Peyer's patch (tissue), 4 donors: ENCODE measurements at regions not wholly inside any gene's neighbourhood (a gene's known extent, or its start where the extent isn't known, plus 50 kb on each side); places are given as distances from the start of the nearest gene placed in this dataset.

Source experiments
- DNase-seq, 3 donors: peaks; one replicate each; pipeline ENCODE4 v3.0.0-alpha.2; 2017 to 2019
- H3K27ac ChIP-seq, 4 donors: fragments of 200-600 bp; sonication (generic); one replicate each; pipeline ENCODE4 v1.5.1; 2016 to 2019
- H3K27me3 ChIP-seq, 2 donors: fragments of 200-600 bp; sonication (generic); one replicate each; pipeline ENCODE4 v1.5.1; 2019
- H3K36me3 ChIP-seq, 3 donors: fragments of 200-600 bp; sonication (generic); one replicate each; pipeline ENCODE4 v1.5.1; 2016 to 2019
- H3K4me1 ChIP-seq, 4 donors: fragments of 200-600 bp; sonication (generic); one replicate each; pipeline ENCODE4 v1.5.1; 2016 to 2019
- H3K4me3 ChIP-seq, 4 donors: fragments of 200-600 bp; sonication (generic); 1 replicate in 3 of 4; 2 replicates in 1 of 4; pipeline ENCODE4 v1.5.1; 2016 to 2019; ENCODE audit warnings: mild to moderate bottlenecking in 1 of 4
- H3K9me3 ChIP-seq, 4 donors: fragments of 200-600 bp; sonication (generic); one replicate each; pipeline ENCODE4 v1.5.1; 2016 to 2019; ENCODE audit warnings: mild to moderate bottlenecking in 1 of 4
- CTCF ChIP-seq, 6 experiments: fragments of 450-650 bp in 4 of 6; fragments of 200-600 bp in 2 of 6; sonication (generic) in 1 of 6; IDR thresholded peaks; one replicate each; pipeline ENCODE4 v1.5.1; 2017 to 2019; ENCODE audit warnings: antibody characterized with exemption in 6 of 6, mild to moderate bottlenecking in 3 of 6, moderate library complexity in 1 of 6
- POLR2A ChIP-seq, 2 donors: fragments of 450-650 bp; IDR thresholded peaks; one replicate each; pipeline ENCODE4 v1.5.1; 2017; ENCODE audit warnings: antibody characterized with exemption in 2 of 2, mild to moderate bottlenecking in 2 of 2, moderate library complexity in 2 of 2

DNA sequence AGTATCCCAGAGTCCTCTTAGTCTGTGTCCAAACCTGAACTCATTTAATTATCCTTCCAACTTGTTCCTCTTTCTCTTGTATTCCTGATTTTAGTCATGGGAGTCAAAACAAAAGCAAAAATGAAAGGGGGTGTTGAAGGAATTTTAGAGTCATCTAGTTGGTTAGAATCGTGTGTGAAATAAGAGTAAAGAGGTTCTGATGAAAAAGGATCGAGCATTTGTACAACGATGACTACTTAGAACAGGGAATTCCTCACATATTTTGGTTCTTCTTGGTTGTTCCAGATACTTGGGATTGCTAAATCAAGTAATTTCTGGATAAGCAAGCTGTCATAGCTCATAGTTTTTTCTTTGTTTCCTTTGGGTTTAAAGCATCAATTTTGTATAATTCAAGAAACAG lies 194.4 kb downstream of the BCOR start:
- Histone ChIP-seq H3K27me3 (no peaks in the 10 kb centered on the region), H3K27ac (no peak overlapping the region), H3K4me1 (peaks cover 0 to 9% (median 0%) of the 10 kb centered on the region in 4 donors), H3K36me3 (no peaks in the 10 kb centered on the region), H3K9me3 (no peaks in the 10 kb centered on the region), H3K4me3 (no peak overlapping the region)
- TF ChIP-seq POLR2A (IDR thresholded peaks at IDR 0.05) (no peak), CTCF (IDR thresholded peaks at IDR 0.05) (no peak)
- DNase-seq = no peak

GRCh38 chrX:39903937-39904336 lies 193.8 kb downstream of the BCOR start:
- DNase-seq = no peak
- TF ChIP-seq POLR2A (IDR thresholded peaks at IDR 0.05) = no peak
- no peak for TF ChIP-seq CTCF (IDR thresholded peaks at IDR 0.05)
- H3K27ac ChIP-seq = no peak overlapping the region
- no peak overlapping the region for H3K4me3 ChIP-seq
- H3K4me1 ChIP-seq = peaks cover 0 to 9% (median 0%) of the 10 kb centered on the region in 4 donors
- no peaks in the 10 kb centered on the region for H3K27me3 ChIP-seq
- H3K9me3 ChIP-seq = no peaks in the 10 kb centered on the region
- no peaks in the 10 kb centered on the region for H3K36me3 ChIP-seq

DNA sequence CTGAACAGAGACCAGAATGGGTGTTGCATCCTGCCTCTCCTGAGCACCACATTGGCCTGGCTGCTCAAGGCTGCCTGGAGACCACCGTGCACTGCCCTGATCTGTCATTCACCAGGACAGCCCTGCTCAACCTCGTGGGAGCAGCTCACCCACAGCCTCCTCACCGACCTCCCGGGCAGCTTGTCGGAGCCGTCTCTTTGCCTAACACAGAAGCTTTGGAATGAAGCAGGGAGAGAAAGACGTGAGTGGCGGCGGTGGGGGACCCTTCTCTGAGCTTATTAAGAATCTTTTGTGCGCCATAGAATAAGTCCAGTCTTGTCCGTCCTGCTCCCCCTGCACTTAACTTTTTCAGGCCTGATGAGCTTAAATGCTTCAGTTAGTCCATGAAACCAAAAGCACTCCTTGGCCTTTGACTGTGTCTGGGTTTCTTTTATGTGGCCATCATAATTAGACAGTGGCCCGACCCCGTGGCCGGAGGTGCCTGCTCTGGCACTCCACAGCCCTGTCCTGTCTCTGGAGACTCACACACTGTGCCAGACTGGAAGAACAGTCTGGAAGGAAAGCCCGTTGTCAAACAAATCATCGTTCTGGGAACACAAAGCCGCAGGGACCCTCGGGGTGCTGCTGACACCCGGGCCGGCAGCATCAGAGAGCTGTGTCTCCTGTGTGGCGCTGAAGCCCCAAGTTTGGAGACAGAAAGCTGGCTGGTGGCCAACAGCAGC lies 192.8 kb downstream of the BCOR start:
- Histone ChIP-seq H3K27ac (no peak overlapping the region), H3K4me1 (peaks cover 0 to 9% (median 0%) of the 10 kb centered on the region in 4 donors), H3K4me3 (no peak overlapping the region), H3K36me3 (no peaks in the 10 kb centered on the region), H3K27me3 (no peaks in the 10 kb centered on the region), H3K9me3 (no peaks in the 10 kb centered on the region)
- TF ChIP-seq POLR2A (IDR thresholded peaks at IDR 0.05) (no peak), CTCF (IDR thresholded peaks at IDR 0.05) (no peak)
- DNase-seq = no peak

DNA sequence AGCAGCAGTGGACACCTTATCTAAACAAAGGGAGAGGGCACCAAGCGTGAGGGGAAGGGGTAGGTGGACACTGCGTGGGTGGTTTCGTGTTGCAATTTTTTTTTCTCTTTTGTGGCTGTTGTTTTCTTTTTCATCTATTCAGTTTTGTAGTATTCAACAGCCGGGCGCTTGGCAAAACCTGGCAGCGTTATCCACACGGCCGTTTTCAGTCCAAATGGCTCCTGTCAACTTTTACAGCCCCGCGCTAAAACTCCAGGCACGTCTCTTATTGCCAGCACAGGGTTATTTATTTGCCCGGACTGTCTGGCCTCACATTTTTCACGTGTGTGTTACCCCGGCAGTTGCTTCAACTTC lies 192.2 kb downstream of the BCOR start:
- Histone ChIP-seq H3K4me1 (peaks cover 0 to 9% (median 0%) of the 10 kb centered on the region in 4 donors), H3K9me3 (no peaks in the 10 kb centered on the region), H3K27ac (no peak overlapping the region), H3K36me3 (no peaks in the 10 kb centered on the region), H3K27me3 (no peaks in the 10 kb centered on the region), H3K4me3 (no peak overlapping the region)
- TF ChIP-seq CTCF (IDR thresholded peaks at IDR 0.05) (no peak), POLR2A (IDR thresholded peaks at IDR 0.05) (no peak)
- DNase-seq = no peak

- TF ChIP-seq POLR2A (IDR thresholded peaks at IDR 0.05) (no peak), CTCF (IDR thresholded peaks at IDR 0.05) (no peak)
- Histone ChIP-seq H3K36me3 (no peaks in the 10 kb centered on the region), H3K4me3 (no peak overlapping the region), H3K4me1 (peaks cover 0 to 9% (median 0%) of the 10 kb centered on the region in 4 donors), H3K27ac (no peak overlapping the region), H3K27me3 (no peaks in the 10 kb centered on the region), H3K9me3 (no peaks in the 10 kb centered on the region)
- DNase-seq = no peak
Observed at GRCh38 chrX:39905946-39906345, 191.8 kb downstream of the BCOR start.
